HG03108 (cell line): ENCODE measurements at regions not wholly inside any gene's neighbourhood (a gene's known extent, or its start where the extent isn't known, plus 50 kb on each side); places are given as distances from the start of the nearest gene placed in this dataset.

Experiments
- ATAC-seq: cut with Tn5 transposase; IDR thresholded peaks from one replicate; pipeline ENCODE4 v1.9.1; 2021; ENCODE audit warnings: moderate library complexity; ENCODE audit not compliant: unreplicated experiment

GRCh38 chr12:17810399-17810798 is 279.6 kb downstream of the RERGL start:
- no peak for ATAC-seq

- ATAC-seq: no peak
These were observed 280.8 kb downstream of the RERGL start for GRCh38 chr12:17809206-17809605.

- no peak for ATAC-seq
These were observed 287.0 kb downstream of the RERGL start for GRCh38 chr12:17802657-17803641.

- ATAC-seq: no peak
These were observed 296.1 kb downstream of the RERGL start for GRCh38 chr12:17793854-17794253.

GRCh38 chr12:17778242-17778641 is 311.8 kb downstream of the RERGL start:
- ATAC-seq: no peak

- no peak for ATAC-seq
These were observed 326.6 kb downstream of the RERGL start for GRCh38 chr12:17763366-17763765.

GRCh38 chr12:17759982-17760381 is 330.0 kb downstream of the RERGL start:
- no peak for ATAC-seq
